ENCODE measurements at regions not wholly inside any gene's neighbourhood (a gene's known extent, or its start where the extent isn't known, plus 50 kb on each side); places are given as distances from the start of the nearest gene placed in this dataset.

DNA sequence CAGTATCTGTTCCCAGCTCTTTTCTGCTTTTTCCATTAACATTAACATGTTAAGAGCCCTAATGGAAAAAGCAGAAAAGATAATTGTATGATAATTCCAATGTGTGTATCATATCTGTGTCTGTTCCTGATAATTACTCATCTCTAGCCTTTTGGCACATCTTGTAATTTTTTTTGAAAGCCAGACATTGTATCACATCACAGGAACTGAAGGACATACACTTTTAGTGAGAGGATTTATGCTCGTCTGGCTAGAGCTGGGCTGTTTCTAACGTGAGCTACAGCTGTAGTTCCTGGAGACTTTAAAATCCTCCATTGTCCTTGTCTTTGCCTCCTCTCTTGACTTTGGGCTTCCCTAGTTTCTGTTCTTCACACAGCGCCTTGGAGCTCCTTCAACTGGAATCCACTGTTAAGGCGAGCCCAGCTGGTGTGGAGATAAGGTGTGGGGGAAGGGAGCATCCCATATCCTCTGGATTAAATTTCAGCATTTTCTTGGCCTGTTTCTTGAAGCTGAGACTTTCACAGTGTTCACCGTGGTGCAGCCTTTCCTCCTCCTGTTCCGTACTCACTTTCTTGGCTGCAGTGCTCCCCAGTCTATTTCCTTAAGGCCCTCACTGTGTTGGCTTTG lies 211.5 kb downstream of the GALR1 start:
- no peak for TF ChIP-seq REPIN1 (CRISPR knock-in tag; IDR thresholded peaks at IDR 0.05; ENCODE audit: borderline replicate concordance, low read depth)
- TF ChIP-seq EZH2 (conservative IDR thresholded peaks at IDR 0.05; ENCODE audit: low read depth, low read length), result no peak
- TF ChIP-seq, protein P1, sequence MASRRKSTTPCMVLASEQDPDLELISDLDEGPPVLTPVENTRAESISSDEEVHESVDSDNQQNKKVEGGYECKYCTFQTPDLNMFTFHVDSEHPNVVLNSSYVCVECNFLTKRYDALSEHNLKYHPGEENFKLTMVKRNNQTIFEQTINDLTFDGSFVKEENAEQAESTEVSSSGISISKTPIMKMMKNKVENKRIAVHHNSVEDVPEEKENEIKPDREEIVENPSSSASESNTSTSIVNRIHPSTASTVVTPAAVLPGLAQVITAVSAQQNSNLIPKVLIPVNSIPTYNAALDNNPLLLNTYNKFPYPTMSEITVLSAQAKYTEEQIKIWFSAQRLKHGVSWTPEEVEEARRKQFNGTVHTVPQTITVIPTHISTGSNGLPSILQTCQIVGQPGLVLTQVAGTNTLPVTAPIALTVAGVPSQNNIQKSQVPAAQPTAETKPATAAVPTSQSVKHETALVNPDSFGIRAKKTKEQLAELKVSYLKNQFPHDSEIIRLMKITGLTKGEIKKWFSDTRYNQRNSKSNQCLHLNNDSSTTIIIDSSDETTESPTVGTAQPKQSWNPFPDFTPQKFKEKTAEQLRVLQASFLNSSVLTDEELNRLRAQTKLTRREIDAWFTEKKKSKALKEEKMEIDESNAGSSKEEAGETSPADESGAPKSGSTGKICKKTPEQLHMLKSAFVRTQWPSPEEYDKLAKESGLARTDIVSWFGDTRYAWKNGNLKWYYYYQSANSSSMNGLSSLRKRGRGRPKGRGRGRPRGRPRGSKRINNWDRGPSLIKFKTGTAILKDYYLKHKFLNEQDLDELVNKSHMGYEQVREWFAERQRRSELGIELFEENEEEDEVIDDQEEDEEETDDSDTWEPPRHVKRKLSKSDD (CRISPR knock-in tag; IDR thresholded peaks at IDR 0.05; ENCODE audit: low read depth), result no peak
- TF ChIP-seq ZNF343 (CRISPR knock-in tag; IDR thresholded peaks at IDR 0.05), result no peak
- TF ChIP-seq, protein P2, sequence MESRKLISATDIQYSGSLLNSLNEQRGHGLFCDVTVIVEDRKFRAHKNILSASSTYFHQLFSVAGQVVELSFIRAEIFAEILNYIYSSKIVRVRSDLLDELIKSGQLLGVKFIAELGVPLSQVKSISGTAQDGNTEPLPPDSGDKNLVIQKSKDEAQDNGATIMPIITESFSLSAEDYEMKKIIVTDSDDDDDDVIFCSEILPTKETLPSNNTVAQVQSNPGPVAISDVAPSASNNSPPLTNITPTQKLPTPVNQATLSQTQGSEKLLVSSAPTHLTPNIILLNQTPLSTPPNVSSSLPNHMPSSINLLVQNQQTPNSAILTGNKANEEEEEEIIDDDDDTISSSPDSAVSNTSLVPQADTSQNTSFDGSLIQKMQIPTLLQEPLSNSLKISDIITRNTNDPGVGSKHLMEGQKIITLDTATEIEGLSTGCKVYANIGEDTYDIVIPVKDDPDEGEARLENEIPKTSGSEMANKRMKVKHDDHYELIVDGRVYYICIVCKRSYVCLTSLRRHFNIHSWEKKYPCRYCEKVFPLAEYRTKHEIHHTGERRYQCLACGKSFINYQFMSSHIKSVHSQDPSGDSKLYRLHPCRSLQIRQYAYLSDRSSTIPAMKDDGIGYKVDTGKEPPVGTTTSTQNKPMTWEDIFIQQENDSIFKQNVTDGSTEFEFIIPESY (CRISPR knock-in tag; IDR thresholded peaks at IDR 0.05), result no peak
- no peak for TF ChIP-seq SIN3A (IDR thresholded peaks at IDR 0.05; ENCODE audit: borderline replicate concordance, low read depth, low read length)
- TF ChIP-seq, protein P3, sequence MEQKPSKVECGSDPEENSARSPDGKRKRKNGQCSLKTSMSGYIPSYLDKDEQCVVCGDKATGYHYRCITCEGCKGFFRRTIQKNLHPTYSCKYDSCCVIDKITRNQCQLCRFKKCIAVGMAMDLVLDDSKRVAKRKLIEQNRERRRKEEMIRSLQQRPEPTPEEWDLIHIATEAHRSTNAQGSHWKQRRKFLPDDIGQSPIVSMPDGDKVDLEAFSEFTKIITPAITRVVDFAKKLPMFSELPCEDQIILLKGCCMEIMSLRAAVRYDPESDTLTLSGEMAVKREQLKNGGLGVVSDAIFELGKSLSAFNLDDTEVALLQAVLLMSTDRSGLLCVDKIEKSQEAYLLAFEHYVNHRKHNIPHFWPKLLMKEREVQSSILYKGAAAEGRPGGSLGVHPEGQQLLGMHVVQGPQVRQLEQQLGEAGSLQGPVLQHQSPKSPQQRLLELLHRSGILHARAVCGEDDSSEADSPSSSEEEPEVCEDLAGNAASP (CRISPR knock-in tag; IDR thresholded peaks at IDR 0.05; ENCODE audit: borderline replicate concordance), result no peak
- TF ChIP-seq EP300 (IDR thresholded peaks at IDR 0.05; ENCODE audit: low read depth in 2 of 2, low read length in 2 of 2), result no peak
- no peak for TF ChIP-seq EP300 (CRISPR knock-in tag; IDR thresholded peaks at IDR 0.05; ENCODE audit: borderline replicate concordance)
- TF ChIP-seq, protein P4, sequence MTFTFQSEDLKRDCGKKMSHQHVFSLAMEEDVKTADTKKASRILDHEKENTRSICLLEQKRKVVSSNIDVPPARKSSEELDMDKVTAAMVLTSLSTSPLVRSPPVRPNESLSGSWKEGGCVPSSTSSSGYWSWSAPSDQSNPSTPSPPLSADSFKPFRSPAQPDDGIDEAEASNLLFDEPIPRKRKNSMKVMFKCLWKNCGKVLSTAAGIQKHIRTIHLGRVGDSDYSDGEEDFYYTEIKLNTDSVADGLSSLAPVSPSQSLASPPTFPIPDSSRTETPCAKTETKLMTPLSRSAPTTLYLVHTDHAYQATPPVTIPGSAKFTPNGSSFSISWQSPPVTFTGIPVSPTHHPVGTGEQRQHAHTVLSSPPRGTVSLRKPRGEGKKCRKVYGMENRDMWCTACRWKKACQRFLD (CRISPR knock-in tag; IDR thresholded peaks at IDR 0.05; ENCODE audit: borderline replicate concordance), result no peak
- TF ChIP-seq FOXM1 (CRISPR knock-in tag; IDR thresholded peaks at IDR 0.05), result no peak
- TF ChIP-seq FOXA3 (CRISPR knock-in tag; IDR thresholded peaks at IDR 0.05), result no peak
- no peak for TF ChIP-seq RBAK (CRISPR knock-in tag; IDR thresholded peaks at IDR 0.05)
- no peak for TF ChIP-seq SYNCRIP (IDR thresholded peaks at IDR 0.05; ENCODE audit: insufficient read depth, low read depth, low read length)

Data from HepG2 (cell line).